ENCODE measurements at regions not wholly inside any gene's neighbourhood (a gene's known extent, or its start where the extent isn't known, plus 50 kb on each side); places are given as distances from the start of the nearest gene placed in this dataset.

GRCh38 chr2:226622484-226622883, 177.1 kb downstream of the IRS1 start (continued):
- no peak for TF ChIP-seq ZNF609 (CRISPR knock-in tag; IDR thresholded peaks at IDR 0.05; ENCODE audit: borderline replicate concordance)
- TF ChIP-seq ZNF318 (CRISPR knock-in tag; IDR thresholded peaks at IDR 0.05), result no peak
- 0 out of 2 replicates have a peak, but pooled peaks have one; percentile 14 for TF ChIP-seq ZNF12 (CRISPR knock-in tag; IDR thresholded peaks at IDR 0.05)
- no peak for TF ChIP-seq MAFK (conservative IDR thresholded peaks at IDR 0.05 in 1 of 2, IDR thresholded peaks at IDR 0.05 in 1 of 2; ENCODE audit: low read length in 2 of 2)
- no peak for TF ChIP-seq NKX3-1 (CRISPR knock-in tag; IDR thresholded peaks at IDR 0.05)
- TF ChIP-seq ZNF792 (CRISPR knock-in tag; IDR thresholded peaks at IDR 0.05), result 0 out of 2 replicates have a peak, but pooled peaks have one; percentile 29
- TF ChIP-seq ZNF10 (CRISPR knock-in tag; IDR thresholded peaks at IDR 0.05; ENCODE audit: borderline replicate concordance, low read depth), result no peak
- TF ChIP-seq BCL6 (CRISPR knock-in tag; IDR thresholded peaks at IDR 0.05), result no peak
- no peak for TF ChIP-seq ATM (IDR thresholded peaks at IDR 0.05; ENCODE audit: borderline replicate concordance)
- TF ChIP-seq ZFP1 (CRISPR knock-in tag; IDR thresholded peaks at IDR 0.05), result no peak
